GM23338 (cell line): ENCODE measurements at regions not wholly inside any gene's neighbourhood (a gene's known extent, or its start where the extent isn't known, plus 50 kb on each side); places are given as distances from the start of the nearest gene placed in this dataset.

Experiments
- ATAC-seq: fragments of 200-7000 bp; cut with Tn5 transposase; 3 replicates; pipeline ENCODE4 v1.9.1; 2020
- DNase-seq: peaks from one replicate; pipeline ENCODE4 v3.0.0-alpha.2; 2015; ENCODE audit warnings: low spot score
- H2AFZ ChIP-seq: fragments of 200-600 bp; sonication (generic); 2 replicates; pipeline ENCODE4 v1.8.0; 2016; ENCODE audit warnings: antibody characterized with exemption, mild to moderate bottlenecking, moderate library complexity
- H3F3A ChIP-seq: fragments of 200-600 bp; sonication (generic); replicated peaks from 2 replicates; pipeline ENCODE4 v1.8.0; 2017; ENCODE audit warnings: antibody characterized with exemption, mixed run types, low read depth
- H3K27ac ChIP-seq: fragments of 200-600 bp; sonication (generic); 2 replicates; pipeline ENCODE4 v1.6.1; 2016; ENCODE audit warnings: low read depth
- H3K27me3 ChIP-seq: fragments of 200-600 bp; sonication (generic); 2 replicates; pipeline ENCODE4 v1.8.0; 2016; ENCODE audit warnings: mild to moderate bottlenecking, mixed run types, moderate library complexity; ENCODE audit not compliant: insufficient read depth
- H3K36me3 ChIP-seq: fragments of 200-600 bp; sonication (generic); 2 replicates; pipeline ENCODE4 v1.8.0; 2016; ENCODE audit warnings: mild to moderate bottlenecking; ENCODE audit not compliant: insufficient read depth
- H3K4me1 ChIP-seq: fragments of 200-600 bp; sonication (generic); 2 replicates; pipeline ENCODE4 v1.8.0; 2016; ENCODE audit warnings: mild to moderate bottlenecking, moderate library complexity; ENCODE audit not compliant: insufficient read depth
- H3K4me2 ChIP-seq: fragments of 200-600 bp; sonication (generic); 2 replicates; pipeline ENCODE4 v1.7.1; 2017; ENCODE audit warnings: mixed run types
- H3K4me3 ChIP-seq: fragments of 200-600 bp; sonication (generic); 2 replicates; pipeline ENCODE4 v1.6.1; 2016; ENCODE audit warnings: mixed run types
- H3K79me2 ChIP-seq: fragments of 200-600 bp; sonication (generic); replicated peaks from 2 replicates; pipeline ENCODE4 v1.8.0; 2017; ENCODE audit warnings: mild to moderate bottlenecking; ENCODE audit not compliant: insufficient read depth
- H3K9me2 ChIP-seq: fragments of 200-600 bp; sonication (generic); 2 replicates; pipeline ENCODE4 v1.8.0; 2017; ENCODE audit not compliant: insufficient read depth
- H4K20me1 ChIP-seq: fragments of 200-600 bp; sonication (generic); replicated peaks from 2 replicates; pipeline ENCODE4 v1.8.0; 2017; ENCODE audit warnings: mild to moderate bottlenecking; ENCODE audit not compliant: insufficient read depth
- H3K27ac Mint-ChIP-seq: 2 replicates; pipeline ENCODE4 v1.8.0; 2020; ENCODE audit warnings: inconsistent platforms, mild to moderate bottlenecking, moderate library complexity, mixed read lengths
- H3K27me3 Mint-ChIP-seq: 3 replicates; pipeline ENCODE4 v1.8.0; 2022; ENCODE audit warnings: low read depth, mild to moderate bottlenecking, moderate library complexity, mixed read lengths, inconsistent platforms; ENCODE audit not compliant: insufficient read depth, poor library complexity
- H3K36me3 Mint-ChIP-seq: 3 replicates; pipeline ENCODE4 v1.8.0; 2021; ENCODE audit warnings: low read depth, mild to moderate bottlenecking, inconsistent platforms, moderate library complexity, mixed read lengths
- H3K4me1 Mint-ChIP-seq: 3 replicates; pipeline ENCODE4 v1.8.0; 2020; ENCODE audit warnings: mild to moderate bottlenecking, inconsistent platforms, mixed read lengths
- H3K4me3 Mint-ChIP-seq: 3 replicates; pipeline ENCODE4 v1.8.0; 2021; ENCODE audit warnings: moderate library complexity, mild to moderate bottlenecking, inconsistent platforms, mixed read lengths
- H3K9me3 Mint-ChIP-seq: 3 replicates; pipeline ENCODE4 v1.8.0; 2020; ENCODE audit warnings: moderate library complexity, mild to moderate bottlenecking, inconsistent platforms, mixed read lengths
- CREB1 ChIP-seq: fragments of 250-450 bp; sonication (Bioruptor Pico); IDR thresholded peaks from 2 replicates; pipeline ENCODE4 v1.5.0; 2020; ENCODE audit warnings: low read depth, mild to moderate bottlenecking, moderate library complexity
- CTCF ChIP-seq, 2 experiments: fragments of 200-600 bp in 1 of 2; sonication (generic) in 1 of 2; conservative IDR thresholded peaks; 2 replicates each; pipeline versions ENCODE4 v1.5.1 to v1.6.1; 2016 to 2017; ENCODE audit warnings: antibody characterized with exemption in 2 of 2, low read depth in 2 of 2, mild to moderate bottlenecking in 2 of 2, moderate library complexity in 1 of 2
- ETS1 ChIP-seq: IDR thresholded peaks from 2 replicates; pipeline ENCODE4 v1.6.1; 2016; ENCODE audit warnings: antibody characterized with exemption
- EZH2 ChIP-seq: fragments of 200-600 bp; sonication (generic); IDR thresholded peaks from one replicate; pipeline ENCODE4 v1.8.0; 2017; ENCODE audit warnings: antibody characterized with exemption, mild to moderate bottlenecking, low read depth; ENCODE audit not compliant: unreplicated experiment
- JUNB ChIP-seq: IDR thresholded peaks from one replicate; pipeline ENCODE4 v1.6.1; 2016; ENCODE audit warnings: antibody characterized with exemption; ENCODE audit not compliant: unreplicated experiment
- REST ChIP-seq: IDR thresholded peaks from one replicate; pipeline ENCODE4 v1.6.1; 2018; ENCODE audit warnings: antibody characterized with exemption; ENCODE audit not compliant: unreplicated experiment
- ZNF114 ChIP-seq: fragments of 250-450 bp; sonication (Bioruptor Pico); IDR thresholded peaks from 2 replicates; pipeline ENCODE4 v1.5.0; 2020; ENCODE audit warnings: mild to moderate bottlenecking, moderate library complexity
- ZNF331 ChIP-seq: fragments of 250-450 bp; sonication (Bioruptor Pico); IDR thresholded peaks from 2 replicates; pipeline ENCODE4 v1.5.0; 2020; ENCODE audit warnings: low read depth, mild to moderate bottlenecking, moderate library complexity
- ZNF462 ChIP-seq: fragments of 250-450 bp; sonication (Bioruptor Pico); IDR thresholded peaks from 2 replicates; pipeline ENCODE4 v1.5.0; 2020; ENCODE audit warnings: mild to moderate bottlenecking, moderate library complexity

DNA sequence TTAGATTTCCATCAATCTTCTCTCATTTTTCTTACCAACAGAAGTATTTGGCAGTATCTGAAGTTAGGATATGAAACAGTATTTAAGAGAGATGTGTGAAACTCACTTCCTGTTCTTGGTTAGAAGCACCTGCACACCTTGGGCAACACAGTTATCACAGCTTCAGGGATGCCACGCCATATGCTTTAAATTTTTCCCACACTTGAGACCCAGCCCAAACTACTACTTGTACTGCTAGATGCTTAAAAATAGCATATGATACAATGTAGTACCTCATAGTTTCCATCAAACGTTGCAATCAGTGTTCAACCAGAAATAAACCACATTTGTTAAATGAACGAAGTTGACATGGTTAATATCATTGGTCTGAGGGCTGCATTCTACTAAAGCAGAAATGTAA is 725.1 kb upstream of the FRG1 start (continued):
- TF ChIP-seq JUNB, result no peak
- TF ChIP-seq REST, result no peak
- TF ChIP-seq ETS1, result no peak

- no peaks in the 10 kb centered on the region for H4K20me1 ChIP-seq
- no peak overlapping the region for H3K4me3 Mint-ChIP-seq
- no peak overlapping the region for H3K27ac ChIP-seq
- H3K27me3 ChIP-seq, result no peaks in the 10 kb centered on the region
- no peaks in the 10 kb centered on the region for H3K4me1 ChIP-seq
- peaks cover under 1% of the 10 kb centered on the region for H3K27me3 Mint-ChIP-seq
- no peaks in the 10 kb centered on the region for H3K79me2 ChIP-seq
- no peaks in the 10 kb centered on the region for H3K36me3 ChIP-seq
- no peaks in the 10 kb centered on the region for H3F3A ChIP-seq
- H2AFZ ChIP-seq, result no peak overlapping the region
- H3K9me2 ChIP-seq, result no peaks in the 10 kb centered on the region
- H3K4me1 Mint-ChIP-seq, result no peaks in the 10 kb centered on the region
- H3K27ac Mint-ChIP-seq, result no peak overlapping the region
- H3K4me3 ChIP-seq, result no peak overlapping the region
- no peak for ATAC-seq
- no peak for DNase-seq
- H3K9me3 Mint-ChIP-seq, result no peaks in the 10 kb centered on the region
- H3K36me3 Mint-ChIP-seq, result no peaks in the 10 kb centered on the region
- H3K4me2 ChIP-seq, result no peak overlapping the region
- TF ChIP-seq ZNF114 (CRISPR knock-in tag) (no peak), ZNF462 (CRISPR knock-in tag) (no peak), CTCF (conservative IDR thresholded peaks at IDR 0.05; ENCODE audit: low read depth in 2 of 2) (no peak), REST (no peak), CREB1 (no peak), JUNB (no peak), ZNF331 (CRISPR knock-in tag) (no peak), EZH2 (no peak)
These were observed 719.0 kb upstream of the FRG1 start for GRCh38 chr4:189221691-189222090.
